Trophoblast cell (in vitro differentiated cells and primary cell): ENCODE measurements at regions not wholly inside any gene's neighbourhood (a gene's known extent, or its start where the extent isn't known, plus 50 kb on each side); places are given as distances from the start of the nearest gene placed in this dataset.

Source experiments
- DNase-seq, 2 donors: peaks; one replicate each; pipeline ENCODE4 v3.0.0-alpha.2; 2016
- H2AFZ ChIP-seq: 2 replicates; pipeline ENCODE4 v1.6.1; 2013; ENCODE audit warnings: low read length, moderate library complexity, mild to moderate bottlenecking; ENCODE audit not compliant: insufficient read depth, poor library complexity
- H2AK5ac ChIP-seq: 2 replicates; pipeline ENCODE4 v1.6.1; 2013; ENCODE audit warnings: mild to moderate bottlenecking, low read length
- H2BK120ac ChIP-seq: 2 replicates; pipeline ENCODE4 v1.6.1; 2013; ENCODE audit warnings: low read length, mild to moderate bottlenecking, moderate library complexity; ENCODE audit not compliant: insufficient read depth, poor library complexity
- H2BK12ac ChIP-seq: 2 replicates; pipeline ENCODE4 v1.6.1; 2013; ENCODE audit warnings: mild to moderate bottlenecking, low read length, moderate library complexity
- H2BK5ac ChIP-seq: 2 replicates; pipeline ENCODE4 v1.6.1; 2013; ENCODE audit warnings: low read length, low read depth, moderate library complexity, mild to moderate bottlenecking; ENCODE audit not compliant: poor library complexity
- H3K14ac ChIP-seq: 2 replicates; pipeline ENCODE4 v1.6.1; 2013; ENCODE audit warnings: mild to moderate bottlenecking, low read length
- H3K18ac ChIP-seq: 2 replicates; pipeline ENCODE4 v1.6.1; 2013; ENCODE audit warnings: mild to moderate bottlenecking, low read length
- H3K23ac ChIP-seq: 2 replicates; pipeline ENCODE4 v1.6.1; 2013; ENCODE audit warnings: low read length
- H3K27ac ChIP-seq: 2 replicates; pipeline ENCODE4 v1.5.1; 2013; ENCODE audit warnings: low read depth, mild to moderate bottlenecking, inconsistent platforms, low read length, moderate library complexity
- H3K27me3 ChIP-seq: 2 replicates; pipeline ENCODE4 v1.6.1; 2013; ENCODE audit warnings: inconsistent platforms, mild to moderate bottlenecking, low read length, moderate library complexity; ENCODE audit not compliant: insufficient read depth
- H3K36me3 ChIP-seq, 2 experiments: 1 replicate in 1 of 2; 2 replicates in 1 of 2; pipeline ENCODE4 v1.6.1; 2013; ENCODE audit warnings: low read length in 2 of 2, mild to moderate bottlenecking in 2 of 2, moderate library complexity in 1 of 2; ENCODE audit not compliant: insufficient read depth in 2 of 2, control insufficient read depth in 1 of 2
- H3K4ac ChIP-seq: 2 replicates; pipeline ENCODE4 v1.6.1; 2013; ENCODE audit warnings: low read depth, mild to moderate bottlenecking, low read length, moderate library complexity
- H3K4me1 ChIP-seq, 2 experiments: 1 replicate in 1 of 2; 2 replicates in 1 of 2; pipeline ENCODE4 v1.6.1; 2013; ENCODE audit warnings: low read length in 2 of 2, mild to moderate bottlenecking in 2 of 2, moderate library complexity in 1 of 2; ENCODE audit not compliant: insufficient read depth in 2 of 2, control insufficient read depth in 1 of 2
- H3K4me2 ChIP-seq: 2 replicates; pipeline ENCODE4 v1.6.1; 2013; ENCODE audit warnings: inconsistent platforms, mild to moderate bottlenecking, low read length, moderate library complexity
- H3K4me3 ChIP-seq: 2 replicates; pipeline ENCODE4 v1.5.1; 2013; ENCODE audit warnings: mild to moderate bottlenecking, low read depth, low read length, inconsistent platforms
- H3K79me1 ChIP-seq: one replicate; pipeline ENCODE4 v1.6.1; 2013; ENCODE audit warnings: low read length
- H3K79me2 ChIP-seq: 2 replicates; pipeline ENCODE4 v1.6.1; 2013; ENCODE audit warnings: low read length, mild to moderate bottlenecking; ENCODE audit not compliant: control insufficient read depth, insufficient read depth, poor library complexity
- H3K9ac ChIP-seq: 2 replicates; pipeline ENCODE4 v1.6.1; 2013; ENCODE audit warnings: mild to moderate bottlenecking, low read length
- H3K9me3 ChIP-seq: 2 replicates; pipeline ENCODE4 v1.6.1; 2013; ENCODE audit warnings: low read depth, mild to moderate bottlenecking, control low read depth, inconsistent platforms, low read length; ENCODE audit not compliant: insufficient read depth
- H4K12ac ChIP-seq: 2 replicates; pipeline ENCODE4 v1.6.1; 2013; ENCODE audit warnings: low read depth, mild to moderate bottlenecking, low read length, moderate library complexity
- H4K8ac ChIP-seq: 2 replicates; pipeline ENCODE4 v1.6.1; 2013; ENCODE audit warnings: low read depth, mild to moderate bottlenecking, low read length, moderate library complexity
- H4K91ac ChIP-seq: one replicate; pipeline ENCODE4 v1.6.1; 2013; ENCODE audit warnings: low read depth, mild to moderate bottlenecking, low read length, moderate library complexity
- WGBS: extraction: QIAGEN DNeasy Blood & Tissue Kit; methylation state at CpG from one replicate; pipeline ENCODE4 v1.1.7; 2013; ENCODE audit warnings: missing lambda C conversion rate; ENCODE audit not compliant: insufficient read length, insufficient coverage; ENCODE audit errors: extremely low coverage; 5-methylcytosine and 5-hydroxymethylcytosine counted together

DNA sequence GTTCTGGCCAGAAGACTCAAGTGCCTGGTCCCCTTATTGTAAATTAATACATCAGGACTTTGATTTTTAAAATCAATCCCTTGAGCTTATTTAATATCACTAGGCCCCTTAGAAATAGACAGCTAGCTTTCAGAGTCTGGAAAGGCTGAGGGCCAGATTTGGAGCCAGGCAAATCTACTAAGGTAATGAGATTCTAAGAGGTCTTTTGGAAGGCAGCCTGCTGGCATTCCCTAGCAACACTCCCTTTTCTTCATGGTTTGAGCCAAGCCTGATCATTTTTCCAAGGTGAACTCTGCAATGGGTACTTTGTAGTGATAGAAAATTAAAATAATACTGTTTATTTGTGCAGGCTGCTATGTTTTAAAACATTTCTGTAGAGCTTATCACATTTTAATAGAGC, 378.5 kb downstream of the FAT4 start:
- H3K4ac ChIP-seq = no peak overlapping the region
- no peaks in the 10 kb centered on the region for H3K79me2 ChIP-seq
- H2AFZ ChIP-seq = no peak overlapping the region
- no peaks in the 10 kb centered on the region for H3K27me3 ChIP-seq
- H3K23ac ChIP-seq = no peak overlapping the region
- no peak overlapping the region for H3K14ac ChIP-seq
- no peak overlapping the region for H3K18ac ChIP-seq
- H3K9me3 ChIP-seq = no peaks in the 10 kb centered on the region
- H3K79me1 ChIP-seq = no peaks in the 10 kb centered on the region
- H2AK5ac ChIP-seq = no peak overlapping the region
- no peak for DNase-seq
- no peaks in the 10 kb centered on the region for H3K36me3 ChIP-seq
- H4K12ac ChIP-seq = no peak overlapping the region
- no peak overlapping the region for H3K4me3 ChIP-seq
- H3K4me1 ChIP-seq = no peaks in the 10 kb centered on the region
- no peak overlapping the region for H2BK120ac ChIP-seq
- H2BK12ac ChIP-seq = no peak overlapping the region
- H3K4me2 ChIP-seq = no peak overlapping the region
- no peak overlapping the region for H4K8ac ChIP-seq
- H4K91ac ChIP-seq = no peak overlapping the region
- H3K9ac ChIP-seq = no peak overlapping the region
- H3K27ac ChIP-seq = no peak overlapping the region
- H2BK5ac ChIP-seq = no peak overlapping the region

DNA sequence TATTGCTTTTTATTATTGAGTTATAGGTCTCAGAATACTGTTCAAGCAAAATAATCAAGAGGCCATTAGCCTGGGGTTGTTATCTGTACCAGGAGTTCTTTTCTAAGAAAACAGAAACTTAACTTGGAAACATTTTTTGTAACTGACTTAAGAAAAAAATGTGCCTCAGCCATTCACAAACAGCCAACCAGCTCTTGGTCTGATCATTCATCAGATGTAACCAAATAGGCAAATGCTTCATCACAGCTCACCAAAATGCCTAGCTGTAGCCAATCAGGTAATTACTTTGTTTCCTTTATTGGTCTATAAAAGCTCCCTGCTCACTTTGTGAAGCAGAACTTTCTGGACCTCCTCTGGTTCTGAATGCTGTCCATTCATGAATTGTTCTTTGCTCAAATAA, 387.7 kb downstream of the FAT4 start:
- H3K36me3 ChIP-seq = no peaks in the 10 kb centered on the region

DNA sequence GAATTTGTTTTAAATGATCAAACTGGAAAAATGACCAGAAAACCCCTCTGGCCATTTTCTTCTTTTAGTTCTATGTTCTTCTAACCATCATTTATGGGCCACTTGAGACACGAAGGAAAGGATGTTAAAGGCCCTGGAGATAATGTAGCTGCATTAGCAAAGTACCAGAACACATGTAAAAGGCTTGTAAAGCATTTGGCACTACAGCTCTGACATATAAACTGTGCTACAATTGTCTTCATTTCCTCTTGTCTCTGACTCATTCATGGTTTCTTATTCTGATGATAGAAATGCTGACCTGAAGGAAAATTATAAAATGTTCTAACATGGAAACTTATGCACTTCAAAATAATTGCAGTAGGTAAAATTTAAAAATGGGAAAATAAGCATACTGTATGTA, 388.7 kb downstream of the FAT4 start:
- Histone ChIP-seq H3K23ac (no peak overlapping the region), H2BK12ac (no peak overlapping the region), H3K4me1 (no peaks in the 10 kb centered on the region), H3K79me2 (no peaks in the 10 kb centered on the region), H4K12ac (no peak overlapping the region), H3K27me3 (no peaks in the 10 kb centered on the region), H2BK5ac (no peak overlapping the region), H3K4ac (no peak overlapping the region), H4K8ac (no peak overlapping the region), H3K14ac (no peak overlapping the region), H3K4me3 (no peak overlapping the region), H3K18ac (no peak overlapping the region), H3K27ac (no peak overlapping the region), H2AFZ (no peak overlapping the region), H4K91ac (no peak overlapping the region), H2AK5ac (no peak overlapping the region), H3K36me3 (no peaks in the 10 kb centered on the region), H3K4me2 (no peak overlapping the region), H2BK120ac (no peak overlapping the region), H3K9me3 (no peaks in the 10 kb centered on the region), H3K9ac (no peak overlapping the region), H3K79me1 (no peaks in the 10 kb centered on the region)
- DNase-seq = no peak
- no CpG with 5 or more reads among the region's 1 CpG for WGBS

More for the DNA sequence above, 387.7 kb downstream of the FAT4 start:
- no peak overlapping the region for H2AFZ ChIP-seq
- no peaks in the 10 kb centered on the region for H3K27me3 ChIP-seq
- H3K27ac ChIP-seq = no peak overlapping the region
- no peak overlapping the region for H3K18ac ChIP-seq
- H3K79me1 ChIP-seq = no peaks in the 10 kb centered on the region
- H3K23ac ChIP-seq = no peak overlapping the region
- H4K91ac ChIP-seq = no peak overlapping the region
- no peak overlapping the region for H4K12ac ChIP-seq
- no peak overlapping the region for H2BK120ac ChIP-seq
- H2AK5ac ChIP-seq = no peak overlapping the region
- no peak overlapping the region for H2BK5ac ChIP-seq
- H3K79me2 ChIP-seq = no peaks in the 10 kb centered on the region
- DNase-seq = no peak
- no peak overlapping the region for H3K9ac ChIP-seq
- H3K4me2 ChIP-seq = no peak overlapping the region
- no peak overlapping the region for H3K4me3 ChIP-seq
- H3K14ac ChIP-seq = no peak overlapping the region
- no peaks in the 10 kb centered on the region for H3K9me3 ChIP-seq
- H4K8ac ChIP-seq = no peak overlapping the region
- H2BK12ac ChIP-seq = no peak overlapping the region
- H3K4me1 ChIP-seq = no peaks in the 10 kb centered on the region
- H3K4ac ChIP-seq = no peak overlapping the region

DNA sequence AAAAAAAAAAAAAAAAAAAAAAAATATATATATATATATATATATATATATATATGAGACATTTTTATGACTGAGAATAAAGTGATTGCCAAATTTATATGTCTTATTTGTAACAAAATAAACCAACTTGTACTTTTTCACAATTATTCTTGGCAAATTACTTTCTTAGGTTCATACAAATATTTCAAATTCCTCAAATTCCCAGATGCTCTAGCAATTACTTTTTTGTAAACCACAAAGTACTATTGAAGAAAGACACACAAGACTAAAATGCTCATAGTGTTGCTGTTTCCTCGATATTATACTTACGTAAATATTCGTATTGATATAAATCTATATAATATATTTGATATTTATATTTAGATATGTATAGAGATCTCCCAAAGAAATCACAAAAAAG, 390.0 kb downstream of the FAT4 start:
- no peak overlapping the region for H3K14ac ChIP-seq
- H4K91ac ChIP-seq = no peak overlapping the region
- H3K4ac ChIP-seq = no peak overlapping the region
- H3K36me3 ChIP-seq = no peaks in the 10 kb centered on the region
- H2AK5ac ChIP-seq = no peak overlapping the region
- H3K27ac ChIP-seq = no peak overlapping the region
- no peaks in the 10 kb centered on the region for H3K4me1 ChIP-seq
- no peak overlapping the region for H2BK12ac ChIP-seq
- H3K27me3 ChIP-seq = no peaks in the 10 kb centered on the region
- H3K23ac ChIP-seq = no peak overlapping the region
- H3K9ac ChIP-seq = no peak overlapping the region
- H2AFZ ChIP-seq = no peak overlapping the region
- DNase-seq = no peak
- no peak overlapping the region for H4K8ac ChIP-seq
- no peak overlapping the region for H3K4me3 ChIP-seq
- H3K79me1 ChIP-seq = no peaks in the 10 kb centered on the region
- H4K12ac ChIP-seq = no peak overlapping the region
- no peaks in the 10 kb centered on the region for H3K79me2 ChIP-seq
- H3K4me2 ChIP-seq = no peak overlapping the region
- no CpG with 5 or more reads among the region's 3 CpGs for WGBS
- H2BK120ac ChIP-seq = no peak overlapping the region
- no peak overlapping the region for H2BK5ac ChIP-seq
- H3K18ac ChIP-seq = no peak overlapping the region
- no peaks in the 10 kb centered on the region for H3K9me3 ChIP-seq

DNA sequence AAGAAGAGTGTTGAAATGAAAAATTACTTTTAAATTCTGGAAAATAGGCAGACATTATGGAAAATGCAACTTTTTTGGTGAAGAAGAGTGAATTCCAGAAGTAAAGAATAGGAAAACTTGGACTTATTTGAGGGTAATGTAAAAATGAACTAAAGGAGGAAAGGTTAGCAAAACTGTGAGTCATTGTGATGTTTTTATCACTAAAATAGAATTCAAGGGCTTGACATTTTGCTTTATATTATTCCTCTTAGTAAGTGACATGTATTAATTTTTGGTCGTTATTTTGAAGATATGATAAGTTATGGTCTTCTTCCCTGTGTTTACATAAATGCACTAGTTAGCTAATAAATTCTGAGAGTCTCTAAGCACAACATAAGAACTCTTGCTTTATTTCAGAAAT, 390.9 kb downstream of the FAT4 start:
- Histone ChIP-seq H3K4me3 (no peak overlapping the region), H3K18ac (no peak overlapping the region), H2BK5ac (no peak overlapping the region), H3K36me3 (no peaks in the 10 kb centered on the region), H2AK5ac (no peak overlapping the region), H3K9ac (no peak overlapping the region), H3K4ac (no peak overlapping the region), H3K14ac (no peak overlapping the region), H4K8ac (no peak overlapping the region), H2AFZ (no peak overlapping the region), H3K23ac (no peak overlapping the region), H2BK12ac (no peak overlapping the region), H3K4me2 (no peak overlapping the region), H4K91ac (no peak overlapping the region), H3K27ac (no peak overlapping the region), H3K9me3 (no peaks in the 10 kb centered on the region), H3K79me2 (no peaks in the 10 kb centered on the region), H2BK120ac (no peak overlapping the region), H4K12ac (no peak overlapping the region), H3K27me3 (no peaks in the 10 kb centered on the region), H3K4me1 (no peaks in the 10 kb centered on the region), H3K79me1 (no peaks in the 10 kb centered on the region)
- no CpG with 5 or more reads among the region's 1 CpG for WGBS
- DNase-seq = no peak
